HepG2 (cell line): ENCODE measurements at regions not wholly inside any gene's neighbourhood (a gene's known extent, or its start where the extent isn't known, plus 50 kb on each side); places are given as distances from the start of the nearest gene placed in this dataset.

Experiments
- ATF1 ChIP-seq: IDR thresholded peaks from 2 replicates; pipeline ENCODE4 v1.6.1; 2016; ENCODE audit warnings: mild to moderate bottlenecking, control low read depth
- CBX2 ChIP-seq, 2 experiments: fragments of 200-600 bp in 1 of 2; sonication (generic); formaldehyde crosslinking in 1 of 2; IDR thresholded peaks; 2 replicates each; pipeline versions ENCODE4 v1.7.0 to v1.8.1; 2018 to 2022; ENCODE audit warnings: low read depth in 2 of 2, low read length in 1 of 2, mild to moderate bottlenecking in 1 of 2, missing genetic modification reagents in 1 of 2
- CREB1 ChIP-seq, 2 experiments: fragments of 450-650 bp in 1 of 2; IDR thresholded peaks; 2 replicates each; pipeline ENCODE4 v1.6.1; 2016 to 2017; ENCODE audit warnings: control low read depth in 1 of 2, mild to moderate bottlenecking in 1 of 2, missing compliant biosample characterization in 1 of 2, missing genetic modification characterization in 1 of 2
- EP300 ChIP-seq, 3 experiments: sonication (generic) in 1 of 3; formaldehyde crosslinking in 1 of 3; IDR thresholded peaks; 2 replicates each; pipeline versions ENCODE4 v1.5.1 to v1.6.1; 2011 to 2020; ENCODE audit warnings: low read depth in 2 of 3, low read length in 2 of 3, borderline replicate concordance in 1 of 3, improper control_type of control experiment in 1 of 3, mild to moderate bottlenecking in 1 of 3, missing genetic modification reagents in 1 of 3, moderate library complexity in 1 of 3
- ZNF354B ChIP-seq: sonication (generic); formaldehyde crosslinking; IDR thresholded peaks from 2 replicates; pipeline ENCODE4 v1.8.0; 2022; ENCODE audit warnings: mild to moderate bottlenecking, missing genetic modification reagents
- TF ChIP-seq, protein P1 (sequence below): sonication (generic); formaldehyde crosslinking; IDR thresholded peaks from 2 replicates; pipeline ENCODE4 v1.5.0; 2020; ENCODE audit warnings: mild to moderate bottlenecking, missing genetic modification reagents, moderate library complexity

DNA sequence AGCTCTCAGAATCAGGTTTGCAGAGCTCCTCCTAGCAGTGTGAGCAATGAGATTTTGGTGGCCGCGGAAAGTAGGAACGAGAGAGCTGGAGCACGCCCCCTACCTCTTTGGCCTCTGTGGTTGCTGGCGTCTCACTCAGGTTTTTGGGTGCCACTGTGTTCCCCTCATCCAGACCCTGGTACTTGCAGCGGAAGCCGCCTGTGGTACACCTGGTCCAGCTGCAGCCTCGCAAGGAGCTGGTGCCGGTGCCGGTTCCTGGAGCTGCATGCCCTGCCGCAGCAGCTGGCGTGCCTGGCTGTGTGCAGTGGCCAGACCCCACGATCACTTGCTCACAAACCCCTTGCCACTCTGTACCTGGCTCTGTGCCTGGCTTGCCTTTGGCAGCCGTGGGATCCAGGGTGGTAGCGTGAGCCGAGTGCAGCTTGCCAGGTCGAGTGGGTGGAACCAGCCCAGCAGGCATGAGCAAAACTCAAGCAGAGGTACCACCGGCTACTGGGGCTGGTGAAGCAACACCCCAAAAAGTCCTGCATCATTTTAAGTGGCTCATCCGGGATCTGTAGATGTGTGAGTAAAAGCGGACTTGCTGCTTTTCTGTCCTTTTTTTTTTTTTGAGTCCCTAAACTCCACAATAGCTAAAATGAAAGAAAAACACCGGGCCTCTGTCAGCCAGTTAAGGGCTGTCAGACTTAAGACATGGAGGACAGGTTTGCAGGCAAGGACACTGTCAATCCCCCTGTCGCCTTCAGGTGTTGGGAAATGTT lies 844.9 kb downstream of the KCNT2 start:
- TF ChIP-seq EP300 (IDR thresholded peaks at IDR 0.05; ENCODE audit: low read depth in 2 of 2, low read length in 2 of 2) (no peak), EP300 (CRISPR knock-in tag; IDR thresholded peaks at IDR 0.05; ENCODE audit: borderline replicate concordance) (no peak), ATF1 (no peak), ZNF354B (CRISPR knock-in tag) (no peak), CBX2 (IDR thresholded peaks at IDR 0.05; ENCODE audit: low read depth, low read length) (no peak), CBX2 (CRISPR knock-in tag; IDR thresholded peaks at IDR 0.05; ENCODE audit: low read depth) (no peak), CREB1 (IDR thresholded peaks at IDR 0.05) (no peak), CREB1 (CRISPR knock-in tag; IDR thresholded peaks at IDR 0.05) (no peak)
- TF ChIP-seq, protein P1, sequence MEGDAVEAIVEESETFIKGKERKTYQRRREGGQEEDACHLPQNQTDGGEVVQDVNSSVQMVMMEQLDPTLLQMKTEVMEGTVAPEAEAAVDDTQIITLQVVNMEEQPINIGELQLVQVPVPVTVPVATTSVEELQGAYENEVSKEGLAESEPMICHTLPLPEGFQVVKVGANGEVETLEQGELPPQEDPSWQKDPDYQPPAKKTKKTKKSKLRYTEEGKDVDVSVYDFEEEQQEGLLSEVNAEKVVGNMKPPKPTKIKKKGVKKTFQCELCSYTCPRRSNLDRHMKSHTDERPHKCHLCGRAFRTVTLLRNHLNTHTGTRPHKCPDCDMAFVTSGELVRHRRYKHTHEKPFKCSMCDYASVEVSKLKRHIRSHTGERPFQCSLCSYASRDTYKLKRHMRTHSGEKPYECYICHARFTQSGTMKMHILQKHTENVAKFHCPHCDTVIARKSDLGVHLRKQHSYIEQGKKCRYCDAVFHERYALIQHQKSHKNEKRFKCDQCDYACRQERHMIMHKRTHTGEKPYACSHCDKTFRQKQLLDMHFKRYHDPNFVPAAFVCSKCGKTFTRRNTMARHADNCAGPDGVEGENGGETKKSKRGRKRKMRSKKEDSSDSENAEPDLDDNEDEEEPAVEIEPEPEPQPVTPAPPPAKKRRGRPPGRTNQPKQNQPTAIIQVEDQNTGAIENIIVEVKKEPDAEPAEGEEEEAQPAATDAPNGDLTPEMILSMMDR (CRISPR knock-in tag), result no peak
